HG03159 (cell line): ENCODE measurements at regions not wholly inside any gene's neighbourhood (a gene's known extent, or its start where the extent isn't known, plus 50 kb on each side); places are given as distances from the start of the nearest gene placed in this dataset.
"Not testable (repeated sequence)": the region's sequence is repeated elsewhere in the genome, so short reads cannot be mapped to it uniquely, and the experiment has no call there.

Experiments used
- ATAC-seq: cut with Tn5 transposase; IDR thresholded peaks from one replicate; pipeline ENCODE4 v1.9.1; 2021; ENCODE audit warnings: mild to moderate bottlenecking, moderate library complexity; ENCODE audit not compliant: unreplicated experiment

DNA sequence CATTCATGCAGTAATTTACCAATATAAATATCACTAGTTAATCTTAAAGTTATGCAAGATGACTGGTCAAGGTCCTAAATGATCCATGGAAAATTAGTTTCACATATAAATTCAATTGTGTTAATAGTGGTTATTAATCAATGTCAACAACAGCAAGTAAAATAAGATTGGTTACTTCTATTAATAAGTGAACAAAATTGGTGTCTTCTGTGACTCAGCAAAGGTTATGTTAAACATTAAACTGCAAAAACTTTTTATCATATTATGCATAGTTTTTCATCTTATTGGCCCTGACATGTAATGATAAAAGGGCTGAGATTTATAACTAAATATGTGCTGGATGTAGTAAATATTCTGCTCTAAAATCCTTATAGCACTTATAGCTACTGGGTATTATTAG, 359.0 kb upstream of the UBE2E3 start:
- no peak for ATAC-seq

DNA sequence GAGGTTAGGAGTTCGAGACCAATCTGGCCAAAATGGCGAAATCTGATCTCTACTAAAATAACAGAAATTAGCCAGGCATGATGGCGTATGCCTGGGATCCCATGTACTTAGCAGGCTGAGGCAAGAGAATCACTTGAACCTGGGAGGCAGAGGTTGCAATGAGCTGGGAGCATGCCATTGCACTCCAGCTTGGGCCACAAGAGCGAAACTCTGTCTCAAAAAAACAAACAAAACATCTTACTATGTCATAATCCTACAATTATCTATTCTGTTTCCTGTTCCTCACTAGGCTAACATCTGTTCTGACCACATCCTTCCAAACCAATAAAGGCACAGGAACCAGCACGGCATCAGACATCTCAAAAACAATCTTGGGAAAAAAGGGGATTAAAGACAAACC, 361.8 kb upstream of the UBE2E3 start:
- ATAC-seq, result no peak

DNA sequence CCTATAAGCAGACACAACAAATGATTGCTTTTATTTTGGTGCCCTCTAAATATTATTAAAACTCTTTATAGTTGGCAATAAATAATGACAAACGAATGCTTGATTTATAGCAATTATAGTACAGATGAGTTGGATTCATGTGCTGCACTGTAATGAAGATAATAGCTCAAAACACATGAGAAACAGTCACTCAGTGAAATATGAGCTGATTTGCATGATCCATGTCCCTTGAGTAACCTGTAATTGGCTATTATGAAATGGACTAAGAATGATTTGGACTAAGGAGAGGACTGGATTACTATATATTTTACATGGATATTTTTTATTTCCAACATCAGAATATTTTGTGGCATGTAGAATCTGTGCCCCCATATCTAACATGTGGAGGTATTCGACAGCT, 365.6 kb upstream of the UBE2E3 start:
- no peak for ATAC-seq

DNA sequence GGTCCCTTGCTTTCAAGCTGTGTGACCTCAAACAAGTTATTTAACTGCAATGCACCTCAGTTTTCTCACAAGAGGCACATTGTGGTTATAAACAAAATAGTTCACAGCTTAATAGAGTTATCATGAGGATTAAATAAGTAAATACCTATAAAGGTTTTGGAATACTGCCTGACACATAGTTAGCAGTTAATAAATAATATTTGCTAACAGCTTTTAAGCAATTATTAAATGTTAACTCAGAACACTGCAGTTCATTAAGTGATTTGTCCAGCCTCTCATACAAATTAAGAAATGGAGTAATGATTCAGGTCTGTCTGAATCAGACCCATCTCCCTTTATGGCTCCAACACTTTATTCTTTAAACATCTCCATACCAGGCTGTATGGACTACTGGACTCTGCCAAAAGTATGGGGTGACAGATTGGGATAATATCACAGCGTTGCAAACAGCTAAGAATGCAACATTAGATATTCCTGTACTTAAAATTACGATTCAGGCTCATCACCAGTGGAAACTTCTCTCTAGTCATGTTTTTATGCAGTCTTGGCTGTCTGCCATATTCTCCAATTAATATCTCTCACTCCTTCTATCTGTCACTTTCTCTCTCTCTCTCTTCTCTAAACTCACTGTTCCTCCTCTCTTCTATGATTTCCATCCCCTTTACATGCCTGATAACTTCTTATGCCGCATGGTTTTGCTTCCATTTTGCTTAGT, 370.6 kb upstream of the UBE2E3 start:
- ATAC-seq, result no peak

DNA sequence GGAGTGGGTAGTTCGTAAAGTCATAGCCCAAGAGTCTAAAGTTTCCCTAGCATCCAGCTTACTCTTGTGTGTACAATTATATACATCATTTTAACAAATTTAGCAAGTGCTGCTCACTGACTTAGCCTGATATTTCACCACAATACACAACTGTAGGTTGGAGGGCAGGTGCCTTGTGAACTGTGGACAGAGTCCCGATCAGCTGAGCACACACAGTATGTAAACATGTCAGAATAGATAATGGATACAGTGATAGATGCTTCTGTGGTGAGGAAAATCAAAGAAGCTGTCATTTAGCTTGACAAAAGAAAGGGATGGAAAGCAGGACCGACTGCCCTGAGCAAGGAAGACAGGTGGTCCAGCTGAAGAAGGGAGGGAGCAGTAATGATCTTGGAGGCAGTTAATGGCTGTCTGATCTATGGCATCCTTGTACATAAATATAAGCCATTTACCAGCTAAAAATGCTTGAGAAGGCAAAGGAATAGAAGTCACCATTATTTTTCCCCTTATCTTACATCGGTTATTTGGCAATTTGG, 372.8 kb upstream of the UBE2E3 start:
- ATAC-seq, result no peak

DNA sequence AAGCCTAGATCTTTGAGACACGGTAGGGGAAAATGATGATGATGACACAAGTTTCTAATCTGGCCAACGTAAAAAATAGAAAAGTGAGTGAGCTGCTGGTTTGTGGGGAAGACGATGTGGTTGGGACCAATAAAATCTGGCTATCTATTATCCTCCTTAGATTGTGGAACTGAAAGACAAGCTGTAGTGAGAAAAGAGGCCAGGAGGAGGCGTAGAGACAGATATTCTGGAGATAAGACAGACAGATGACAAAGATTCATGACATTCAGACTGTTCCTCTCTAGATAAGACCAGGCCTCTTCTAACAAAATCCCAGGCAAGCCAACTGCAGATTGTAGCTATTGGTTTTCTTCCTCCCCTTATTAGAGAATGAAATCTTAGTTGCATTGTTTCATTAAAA, 376.3 kb upstream of the UBE2E3 start:
- peak; percentile 84 for ATAC-seq

DNA sequence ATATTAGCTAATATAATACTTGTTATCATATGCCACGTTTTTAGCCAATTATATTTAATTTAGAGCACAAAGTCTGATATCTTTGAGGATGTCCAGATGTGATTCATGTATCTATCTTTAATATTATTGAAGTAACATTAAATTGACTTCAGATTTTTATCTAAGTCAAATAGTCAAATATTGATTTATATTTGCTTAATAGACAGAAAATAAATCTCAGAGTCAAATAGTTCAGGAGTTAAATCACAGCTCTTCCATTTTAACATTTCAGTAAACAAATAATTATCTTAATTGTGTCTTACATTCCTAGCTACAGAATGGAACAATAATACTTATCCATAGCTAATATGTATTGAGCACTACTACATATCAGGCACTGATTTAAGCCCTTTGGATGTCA, 379.4 kb upstream of the UBE2E3 start:
- no peak for ATAC-seq

DNA sequence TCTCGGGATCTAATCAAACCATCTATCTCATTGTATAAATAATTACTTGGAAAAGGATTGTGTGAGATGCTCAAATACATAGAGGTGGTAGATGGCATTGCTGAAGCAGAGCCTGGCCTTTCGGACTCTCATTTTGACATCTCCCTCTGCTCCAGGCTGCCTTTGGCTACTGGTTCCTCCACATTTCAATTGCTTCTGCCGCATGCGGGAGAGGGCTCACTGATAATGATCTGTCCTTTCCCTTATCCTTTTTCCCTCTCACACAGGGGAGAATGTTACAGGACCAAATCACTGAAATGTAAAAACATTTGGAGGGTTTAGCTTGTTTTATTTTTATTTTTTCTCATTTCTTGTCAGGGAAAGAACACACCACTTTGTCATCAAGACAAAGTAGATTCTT, 380.6 kb upstream of the UBE2E3 start:
- ATAC-seq, result no peak

DNA sequence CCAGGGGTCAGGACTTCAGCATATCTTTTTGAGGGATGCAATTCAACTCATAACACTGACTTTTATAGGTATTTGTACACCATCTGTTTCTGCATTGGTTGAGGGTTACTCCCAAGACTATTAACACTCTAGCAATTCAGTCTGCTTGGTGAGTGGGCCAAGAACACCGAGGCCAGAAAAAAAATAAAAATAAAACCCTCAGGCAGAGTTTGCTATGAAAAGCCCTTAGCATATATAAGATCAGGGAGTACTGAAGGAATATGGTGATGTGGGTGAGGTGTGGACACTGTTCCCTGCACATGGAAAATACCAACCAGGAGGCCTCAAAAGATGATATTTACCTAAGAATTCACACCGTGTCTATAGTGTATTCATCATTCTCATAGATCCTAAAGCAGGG, 383.2 kb upstream of the UBE2E3 start:
- no peak for ATAC-seq

DNA sequence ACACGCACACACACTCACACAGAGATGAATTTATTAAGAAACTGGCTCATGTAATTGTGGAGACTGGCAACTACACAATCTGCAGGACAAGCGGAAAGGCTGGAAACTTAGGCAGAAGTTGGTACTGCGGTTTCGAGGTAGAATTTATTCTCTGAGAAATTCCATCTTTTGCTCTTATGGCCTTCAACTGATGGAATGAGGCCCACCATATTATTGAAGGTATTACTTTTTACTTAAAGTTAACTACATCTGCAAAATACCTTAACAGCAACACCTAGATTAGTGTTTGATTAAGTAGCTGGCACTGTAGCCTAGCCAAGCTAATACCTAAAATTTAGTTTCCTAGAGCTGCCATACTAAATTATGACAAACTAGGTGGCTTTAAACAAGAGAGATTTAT, 384.0 kb upstream of the UBE2E3 start:
- no peak for ATAC-seq

DNA sequence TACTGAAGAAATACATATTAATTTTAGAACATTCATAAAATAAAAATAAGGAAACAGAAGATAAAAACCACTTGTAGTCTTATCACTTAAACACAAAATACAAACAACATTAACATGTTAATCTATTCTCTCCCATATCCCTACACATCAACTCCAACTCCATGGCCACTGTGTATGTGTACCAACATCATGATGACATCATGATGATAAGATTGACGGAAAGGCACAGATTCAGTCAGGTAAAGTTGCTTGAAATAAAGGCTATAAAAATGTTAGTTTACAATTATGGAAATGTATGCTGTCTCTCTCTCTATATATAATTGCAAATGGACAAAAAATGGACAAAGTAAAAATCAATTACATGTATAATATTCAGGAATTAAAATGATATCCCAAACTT, 388.5 kb upstream of the UBE2E3 start:
- ATAC-seq, result no peak

DNA sequence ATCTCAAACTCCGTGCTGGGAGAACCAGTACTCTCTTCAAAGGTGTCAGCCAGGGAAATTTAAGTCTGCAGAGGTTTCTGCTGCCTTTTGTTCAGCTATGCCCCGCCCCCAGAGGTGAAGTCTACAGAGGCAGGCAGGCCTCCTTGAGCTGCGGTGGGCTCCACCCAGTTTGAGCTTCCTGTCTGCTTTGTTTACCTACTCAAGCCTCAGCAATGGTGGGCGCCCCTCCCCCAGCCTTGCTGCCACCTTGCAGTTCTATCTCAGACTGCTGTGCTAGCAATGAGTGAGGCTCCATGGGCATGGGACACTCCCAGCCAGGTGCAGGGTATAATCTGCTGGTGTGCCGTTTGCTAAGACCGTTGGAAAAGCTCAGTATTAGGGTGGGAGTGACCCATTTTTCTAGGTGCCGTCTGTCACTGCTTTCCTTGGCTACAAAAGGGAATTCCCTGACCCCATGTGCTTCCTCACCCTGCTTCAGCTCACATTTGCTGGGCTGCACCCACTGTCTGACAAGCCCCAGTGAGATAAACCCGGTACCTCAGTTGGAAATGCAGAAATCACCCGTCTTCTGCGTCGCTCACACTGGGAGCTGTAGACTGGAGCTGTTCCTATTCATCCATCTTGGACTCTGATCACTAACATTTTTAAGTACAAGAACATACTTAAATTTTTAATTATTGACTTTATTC, 389.2 kb upstream of the UBE2E3 start:
- ATAC-seq, result not testable (repeated sequence)

DNA sequence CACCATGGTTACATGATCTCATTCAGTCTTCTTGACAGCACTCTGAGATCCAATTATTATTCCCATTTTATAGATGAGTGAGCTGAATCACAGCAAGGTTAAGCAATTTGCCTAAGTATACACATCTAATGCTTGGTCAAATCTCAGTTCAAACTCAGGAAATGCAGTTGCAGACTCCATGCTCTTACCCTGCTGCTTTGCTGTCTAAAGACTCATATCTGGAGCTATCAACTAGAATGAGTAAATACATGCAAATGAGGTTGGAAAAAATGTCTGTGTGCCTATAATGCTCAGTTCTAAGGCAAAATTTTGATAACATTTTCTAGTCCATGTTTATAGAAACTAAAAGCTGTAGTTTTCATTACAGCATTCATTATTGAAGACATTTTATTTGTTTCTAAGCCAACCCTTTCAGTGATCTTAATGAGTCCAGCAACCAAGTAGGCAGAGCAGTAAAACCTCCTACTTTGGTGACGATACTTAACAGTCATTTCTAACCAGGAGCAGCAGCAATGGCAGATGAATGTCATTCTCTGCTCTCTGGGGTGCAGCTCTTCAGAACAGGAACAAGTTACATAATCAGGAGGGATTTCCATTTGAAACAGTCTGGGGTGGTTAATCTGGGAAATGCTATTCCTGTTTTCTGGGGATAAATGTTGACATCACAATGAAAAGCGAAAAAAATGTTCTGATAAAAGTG, 396.8 kb upstream of the UBE2E3 start:
- no peak for ATAC-seq

DNA sequence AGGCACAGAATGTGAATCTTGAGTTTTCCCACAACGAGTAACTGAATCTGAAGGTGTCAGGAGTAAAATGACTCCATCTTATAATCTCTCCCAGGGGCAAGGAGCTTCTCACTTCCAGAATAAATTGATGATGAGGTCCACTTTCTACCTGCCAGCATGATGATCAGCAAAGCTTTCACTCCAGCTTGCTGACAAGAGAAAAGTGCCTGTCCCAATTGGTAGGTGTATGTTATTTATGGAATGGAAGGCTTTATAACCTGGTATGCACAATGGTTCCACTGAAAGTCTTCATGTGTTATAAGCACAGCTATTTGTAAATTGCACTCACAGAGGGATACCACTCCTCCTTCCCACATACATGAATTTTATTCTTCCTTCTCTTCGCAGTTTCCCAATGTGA, 401.0 kb upstream of the UBE2E3 start:
- no peak for ATAC-seq

DNA sequence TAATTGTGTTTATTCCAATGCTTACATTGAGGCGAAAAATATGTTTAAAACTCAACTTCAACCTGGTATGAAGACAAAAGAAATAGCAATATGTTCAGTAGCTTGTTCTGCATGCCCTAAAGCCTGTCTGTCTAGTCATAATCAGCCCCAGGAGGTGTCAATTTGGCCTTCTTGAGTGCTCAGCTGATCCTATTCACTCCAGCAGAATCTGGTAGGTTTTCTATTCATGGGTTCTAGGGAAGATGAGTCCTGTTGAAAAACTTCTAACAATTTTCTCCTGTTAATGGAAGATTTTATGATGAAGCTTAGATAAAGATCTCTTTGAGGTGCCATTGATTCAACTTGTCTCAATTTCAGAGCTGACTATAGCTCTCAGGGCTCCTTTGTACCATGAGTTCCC, 402.0 kb upstream of the UBE2E3 start:
- no peak for ATAC-seq

DNA sequence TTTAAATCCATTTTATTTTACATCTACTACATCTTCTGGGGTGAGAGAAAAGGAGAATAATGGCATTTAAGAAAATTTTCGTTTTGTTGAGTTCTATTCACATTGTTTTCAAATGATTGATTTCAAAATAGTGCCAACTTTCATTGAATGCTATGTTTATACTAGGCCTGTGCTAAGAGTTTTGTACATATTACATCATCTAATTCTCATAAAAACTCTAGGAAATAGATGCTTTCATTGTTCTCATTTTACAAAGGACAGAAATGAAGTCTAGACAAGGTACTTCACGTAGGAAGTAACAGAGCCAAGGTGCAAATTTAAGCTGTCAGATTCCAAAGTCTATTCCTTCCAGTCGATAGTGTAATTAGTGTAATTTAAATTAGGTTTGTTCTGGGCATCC, 402.8 kb upstream of the UBE2E3 start:
- no peak for ATAC-seq

DNA sequence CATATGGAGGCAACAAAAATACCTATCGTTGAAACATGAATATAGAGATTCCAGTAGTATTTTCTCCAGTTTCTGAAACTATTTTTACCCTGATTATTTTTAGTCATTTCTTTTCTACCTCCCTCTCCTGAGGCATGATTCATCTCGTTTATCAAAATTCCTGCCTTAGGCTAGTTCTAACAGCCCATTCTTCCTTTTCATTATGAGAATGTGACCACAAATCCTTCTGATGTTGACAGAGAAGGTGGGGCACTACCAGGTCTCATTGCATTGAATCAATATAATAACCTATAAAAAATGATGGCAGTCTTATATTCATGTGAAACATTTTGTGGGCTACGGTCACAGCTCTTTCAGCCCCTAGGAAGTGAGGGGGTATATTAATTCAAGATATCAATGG, 406.5 kb upstream of the UBE2E3 start:
- no peak for ATAC-seq

DNA sequence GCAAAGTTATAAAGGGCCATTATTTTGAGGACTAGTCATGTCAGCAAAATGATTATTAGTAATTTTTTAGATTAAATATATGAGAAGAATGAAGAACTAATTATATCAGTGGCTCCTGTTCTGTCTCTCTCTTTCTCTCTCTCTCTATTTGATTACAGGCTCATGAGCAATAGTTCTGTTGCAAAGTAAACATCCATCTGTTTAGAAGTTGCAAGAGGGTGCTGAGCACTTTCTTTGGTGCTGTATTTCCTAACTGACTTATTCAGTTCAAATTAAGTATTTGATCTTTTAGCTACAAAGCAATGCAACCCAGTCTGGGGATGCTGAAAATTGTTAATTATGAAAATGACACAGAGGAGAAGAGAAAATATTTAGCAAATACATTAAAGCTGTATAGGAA, 408.1 kb upstream of the UBE2E3 start:
- no peak for ATAC-seq

DNA sequence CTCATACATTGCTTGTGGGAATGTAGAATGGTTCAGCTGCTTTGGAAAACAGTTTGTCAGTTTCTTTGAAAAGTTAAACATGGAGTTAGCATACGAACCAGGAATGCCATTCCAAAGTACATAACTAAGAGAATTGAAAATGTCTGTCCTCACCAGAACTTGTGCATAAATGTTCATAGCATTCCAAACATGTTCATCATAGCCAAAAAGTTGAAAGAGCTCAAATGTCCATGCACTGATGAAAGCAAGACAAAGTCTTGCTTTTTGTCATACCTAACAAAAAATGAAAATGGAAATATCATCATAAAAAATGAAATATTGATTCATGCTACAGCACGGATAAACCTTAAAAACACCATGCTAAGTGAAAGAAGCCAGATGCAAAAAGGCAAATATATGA, 408.8 kb upstream of the UBE2E3 start:
- ATAC-seq, result no peak

DNA sequence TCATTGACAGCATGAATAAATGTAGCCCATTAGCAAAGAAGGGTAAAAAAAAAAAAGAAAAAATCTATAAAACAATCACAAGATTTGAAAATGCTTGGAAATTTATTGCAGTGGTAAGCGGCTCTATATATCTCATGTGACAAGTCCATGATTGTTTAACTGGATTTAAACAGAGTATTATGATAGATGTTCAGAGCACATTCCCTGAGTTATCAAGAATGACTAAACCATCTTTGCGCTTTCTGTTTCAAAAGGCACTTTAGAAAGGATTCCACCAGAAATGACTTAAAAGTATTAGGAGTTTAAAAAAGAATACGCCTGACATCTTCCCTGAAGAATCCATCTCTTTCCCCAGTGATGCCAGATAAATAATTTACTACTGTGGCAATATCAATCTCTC, 409.5 kb upstream of the UBE2E3 start:
- no peak for ATAC-seq

DNA sequence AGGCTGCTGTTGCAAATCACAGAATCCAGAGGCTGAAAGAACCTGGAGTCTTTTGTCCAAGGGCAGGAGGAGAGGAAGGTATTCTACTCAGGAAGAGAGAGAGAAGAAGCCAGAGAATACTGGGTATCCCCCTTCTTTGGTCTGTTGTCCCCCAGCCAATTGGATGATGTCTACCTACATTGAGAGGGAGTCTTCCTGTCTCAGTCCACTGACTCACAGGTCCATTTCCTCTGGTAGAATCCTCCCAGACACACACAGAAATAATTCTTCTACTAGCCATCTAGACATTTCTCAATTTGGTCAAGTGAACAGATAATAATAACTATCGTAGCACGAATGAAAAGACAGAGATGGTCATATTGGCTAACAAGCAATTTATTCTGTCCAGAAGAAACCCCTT, 416.4 kb upstream of the UBE2E3 start:
- no peak for ATAC-seq

DNA sequence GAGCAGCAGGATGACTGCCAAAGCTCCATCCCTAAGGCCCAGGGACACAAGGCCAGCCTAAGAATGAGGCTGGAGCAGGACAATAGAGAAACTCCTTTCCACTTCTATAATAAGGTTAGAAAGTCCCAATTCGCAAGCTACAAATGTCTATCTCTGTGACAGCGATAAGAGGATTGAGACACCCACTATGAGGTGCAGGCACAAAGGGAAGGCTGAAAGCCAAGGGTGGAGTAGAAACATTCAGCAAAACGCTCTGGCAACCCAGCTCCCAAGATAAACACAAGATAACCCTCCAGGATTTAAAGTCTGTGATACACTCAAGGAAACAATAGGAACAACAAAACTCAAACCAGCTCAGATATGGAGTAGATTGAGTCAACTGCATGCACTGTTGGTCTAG, 418.0 kb upstream of the UBE2E3 start:
- ATAC-seq, result no peak
